ENCODE measurements at regions not wholly inside any gene's neighbourhood (a gene's known extent, or its start where the extent isn't known, plus 50 kb on each side); places are given as distances from the start of the nearest gene placed in this dataset.
"Not testable (repeated sequence)": the region's sequence is repeated elsewhere in the genome, so short reads cannot be mapped to it uniquely, and the experiment has no call there.

DNA sequence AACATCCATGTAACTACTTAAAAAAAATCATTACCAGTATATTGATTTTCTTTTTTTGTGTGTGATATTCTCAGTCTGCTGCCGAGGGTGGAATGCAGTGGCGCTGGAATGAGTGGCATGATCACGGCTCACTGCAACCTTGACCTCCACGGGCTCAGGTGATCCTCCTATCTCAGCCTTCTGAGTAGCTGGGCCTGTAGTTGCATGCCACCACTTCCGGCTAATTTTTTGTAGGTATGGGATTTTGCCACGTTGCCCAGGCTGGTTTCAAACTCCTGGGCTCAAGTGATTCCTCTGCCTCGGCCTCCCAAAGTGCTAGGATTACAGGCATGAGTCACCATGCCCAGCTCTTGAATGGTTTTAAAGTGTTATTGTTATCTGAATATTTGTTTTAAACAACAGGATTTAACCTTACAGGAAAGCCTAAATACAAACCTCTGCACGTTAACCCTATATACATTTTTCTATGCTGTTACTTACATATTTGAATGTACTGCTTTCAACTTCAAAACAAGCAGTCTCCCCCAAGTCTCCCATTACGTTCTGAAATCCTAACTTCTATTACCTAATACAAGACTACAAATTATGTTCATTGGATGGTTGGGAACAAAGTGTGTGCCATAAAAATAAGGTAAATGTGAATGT is 61.7 kb downstream of the KPNA2 start:
- DNase-seq (ENCODE audit: low spot score) = no peak

DNA sequence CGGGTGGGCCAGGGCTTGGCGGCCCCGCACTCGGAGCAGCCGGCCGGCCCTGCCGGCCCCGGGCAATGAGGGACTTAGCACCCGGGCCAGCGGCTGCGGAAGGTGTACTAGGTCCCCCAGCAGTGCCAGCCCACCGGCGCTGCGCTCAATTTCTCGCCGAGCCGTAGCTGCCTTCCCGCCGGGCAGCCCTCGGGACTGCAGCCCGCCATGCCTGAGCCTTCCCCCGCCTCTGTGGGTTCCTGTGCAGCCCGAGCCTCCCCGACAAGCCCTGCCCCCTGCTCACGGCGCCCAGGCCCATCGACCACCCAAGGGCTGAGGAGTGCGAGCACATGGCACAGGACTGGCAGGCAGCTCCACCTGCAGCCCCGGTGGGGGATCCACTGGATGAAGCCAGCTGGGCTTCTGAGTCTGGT is 63.8 kb downstream of the KPNA2 start:
- DNase-seq (ENCODE audit: low spot score) = not testable (repeated sequence)

DNA sequence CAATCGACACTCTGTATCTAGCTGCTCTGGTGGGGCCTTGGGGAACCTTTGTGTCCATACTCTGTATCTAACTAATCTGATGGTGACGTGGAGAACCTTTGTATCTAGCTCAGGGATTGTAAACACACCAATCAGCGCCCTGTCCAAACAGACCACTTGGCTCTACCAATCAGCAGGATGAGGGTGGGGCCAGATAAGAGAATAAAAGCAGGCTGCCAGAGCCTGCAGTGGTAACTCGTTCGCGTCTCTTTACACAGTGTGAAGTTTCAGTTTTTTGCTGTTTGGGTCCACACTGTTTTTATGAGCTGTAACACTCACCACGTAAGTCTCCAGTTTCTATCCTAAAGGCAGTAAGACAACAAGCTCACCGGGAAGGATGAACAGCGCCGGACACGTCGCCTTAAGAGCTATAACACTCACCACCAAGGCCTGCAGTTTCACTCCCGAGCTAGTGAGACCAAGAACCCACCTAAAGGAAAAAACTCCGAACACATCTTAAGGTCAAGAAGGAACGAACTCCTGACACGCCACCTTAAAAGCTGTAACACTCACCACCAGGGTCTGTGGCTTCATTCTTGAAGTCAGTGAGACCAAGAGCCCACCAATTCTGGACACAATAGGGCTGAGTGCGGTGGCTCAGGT is 64.6 kb downstream of the KPNA2 start:
- no peak for DNase-seq (ENCODE audit: low spot score)

DNA sequence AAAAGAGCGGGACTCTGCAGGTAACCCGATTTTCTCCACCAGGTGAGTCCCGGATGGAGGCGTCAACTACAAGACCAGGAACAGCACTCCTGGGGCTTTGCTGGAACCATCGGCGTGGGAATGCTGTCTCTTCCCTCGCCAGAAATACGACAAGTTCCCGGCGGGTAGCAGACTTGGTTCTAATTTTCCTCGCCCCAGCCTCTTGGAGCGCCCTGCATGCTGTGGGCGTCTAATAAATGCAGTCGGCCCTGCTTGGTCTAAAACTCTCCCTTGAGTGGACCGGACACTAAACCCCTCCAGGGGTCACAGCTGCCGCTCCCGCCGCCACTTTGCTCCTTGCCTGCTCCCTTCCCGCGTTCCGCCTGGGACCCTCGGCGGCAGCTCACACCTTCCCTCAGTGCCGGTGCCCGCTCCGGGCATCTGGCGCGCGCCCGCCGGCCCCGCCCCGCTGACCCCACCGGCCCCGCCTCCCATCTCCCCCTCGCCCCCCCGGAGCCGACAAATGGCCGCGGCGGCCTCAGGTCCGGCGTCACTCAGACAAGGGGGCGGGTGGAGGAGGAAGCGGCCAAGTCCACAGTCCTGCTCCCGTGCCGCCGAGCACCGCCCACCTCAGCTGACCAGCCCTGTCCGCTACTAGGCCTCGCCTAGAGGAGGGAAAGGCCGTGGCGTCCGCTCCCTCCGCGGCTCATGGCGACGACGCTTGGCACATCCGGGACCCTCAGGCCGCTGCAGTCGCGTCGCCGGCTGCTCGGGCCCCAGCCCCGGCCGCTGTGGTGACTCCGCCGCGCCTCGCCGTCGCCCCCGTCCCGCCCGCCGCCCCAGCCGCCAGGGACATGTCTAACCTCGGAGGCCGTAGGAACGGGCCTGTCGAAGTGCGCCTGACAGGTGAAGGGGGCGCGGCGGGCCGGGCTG is 65.8 kb downstream of the KPNA2 start:
- DNase-seq (ENCODE audit: low spot score) = peak; percentile 85

DNA sequence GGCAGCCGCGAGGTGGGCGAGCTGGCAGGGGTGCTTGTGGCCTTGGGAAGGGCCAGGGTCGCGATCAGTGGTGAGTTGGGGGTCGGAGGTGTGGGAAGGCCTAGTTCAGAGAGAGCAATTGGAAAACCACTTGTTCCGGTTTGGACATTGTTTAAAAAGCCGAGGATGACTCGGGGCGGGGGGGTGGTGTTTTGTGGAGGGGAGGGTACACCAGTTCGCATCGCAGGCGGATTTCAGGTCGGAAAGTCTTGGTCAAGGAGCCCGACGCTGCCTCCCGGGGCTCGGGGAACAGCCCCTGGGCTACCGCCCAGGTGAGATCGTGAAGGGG is 66.4 kb downstream of the KPNA2 start:
- peak; percentile 10 for DNase-seq (ENCODE audit: low spot score)

DNA sequence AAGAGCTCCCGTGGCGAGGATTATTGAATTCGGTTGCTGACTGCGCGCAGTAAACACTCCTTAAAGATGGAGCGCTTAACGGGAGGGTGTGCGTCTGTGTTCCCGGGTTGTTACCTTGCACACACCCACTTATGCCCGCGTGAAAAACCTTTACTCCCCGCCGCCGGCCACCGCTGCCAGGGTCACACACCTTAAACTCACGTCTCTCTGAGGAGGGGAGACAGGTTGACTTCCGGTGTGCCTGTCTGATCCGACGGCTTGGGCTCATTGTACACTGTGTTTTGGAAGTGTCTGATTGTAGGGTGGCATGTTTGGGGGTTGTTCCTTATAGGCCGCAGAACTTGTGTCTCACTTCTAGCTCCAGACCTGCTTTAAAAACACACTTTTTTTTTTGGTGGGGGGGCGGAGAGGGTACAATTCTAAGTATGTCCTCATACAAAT is 66.8 kb downstream of the KPNA2 start:
- no peak for DNase-seq (ENCODE audit: low spot score)

DNA sequence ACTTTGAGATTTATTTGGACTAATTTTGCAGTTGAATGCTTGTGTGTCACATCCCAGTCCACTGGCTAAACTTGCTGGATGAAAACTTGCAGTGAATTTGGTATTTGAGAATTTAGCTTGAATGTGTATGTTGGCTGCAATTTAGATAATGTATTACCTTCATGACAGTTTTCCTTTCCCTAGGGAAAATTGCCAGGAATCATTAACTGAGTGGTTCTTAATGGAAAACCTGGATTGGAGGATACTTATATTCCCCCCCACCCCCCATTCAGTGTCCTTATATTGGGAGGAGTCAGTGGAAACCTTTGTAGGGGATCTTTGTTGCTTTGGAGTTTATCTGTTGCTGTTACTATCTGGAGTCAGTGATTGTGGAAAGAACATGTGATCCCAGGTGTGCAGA is 67.6 kb downstream of the KPNA2 start:
- DNase-seq (ENCODE audit: low spot score) = peak; percentile 6

DNA sequence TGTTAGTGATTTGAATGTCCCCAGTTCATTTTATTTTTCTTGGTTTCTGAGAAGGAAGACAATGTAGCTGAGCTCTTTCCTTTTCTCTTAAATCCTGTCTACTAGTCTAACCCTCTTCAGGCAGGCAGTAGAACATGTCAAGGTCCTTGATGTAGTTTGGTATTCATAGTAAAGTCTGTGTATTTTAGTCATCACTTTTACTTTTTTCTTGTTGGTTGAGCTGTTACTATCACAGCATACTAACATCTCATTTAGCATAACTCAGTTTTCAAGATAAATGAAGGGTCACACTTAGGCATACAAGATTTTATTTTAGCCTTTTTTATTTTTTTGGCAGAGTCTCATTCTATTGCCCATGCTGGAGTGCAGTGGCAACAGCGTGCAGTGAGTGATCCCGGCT is 70.5 kb downstream of the KPNA2 start:
- no peak for DNase-seq (ENCODE audit: low spot score)

DNA sequence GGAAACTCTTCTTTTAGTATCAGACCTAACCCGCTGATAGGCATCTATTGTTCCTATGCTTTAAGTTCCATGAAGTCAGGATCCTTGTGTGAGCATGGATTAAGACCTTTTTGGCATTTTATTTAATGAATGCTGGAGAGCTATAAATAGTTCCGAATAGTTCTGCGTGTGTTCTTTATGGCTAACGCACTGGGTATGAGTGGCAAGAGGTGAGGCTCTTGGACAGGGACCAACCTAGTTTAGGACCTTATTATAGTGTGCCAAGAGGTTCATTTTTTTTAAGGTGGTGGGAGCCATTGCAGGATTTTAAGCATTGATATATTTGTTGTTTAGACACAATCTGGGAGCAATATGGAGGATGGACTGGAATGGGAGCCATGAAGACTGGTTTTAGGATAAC is 71.8 kb downstream of the KPNA2 start:
- no peak for DNase-seq (ENCODE audit: low spot score)

DNA sequence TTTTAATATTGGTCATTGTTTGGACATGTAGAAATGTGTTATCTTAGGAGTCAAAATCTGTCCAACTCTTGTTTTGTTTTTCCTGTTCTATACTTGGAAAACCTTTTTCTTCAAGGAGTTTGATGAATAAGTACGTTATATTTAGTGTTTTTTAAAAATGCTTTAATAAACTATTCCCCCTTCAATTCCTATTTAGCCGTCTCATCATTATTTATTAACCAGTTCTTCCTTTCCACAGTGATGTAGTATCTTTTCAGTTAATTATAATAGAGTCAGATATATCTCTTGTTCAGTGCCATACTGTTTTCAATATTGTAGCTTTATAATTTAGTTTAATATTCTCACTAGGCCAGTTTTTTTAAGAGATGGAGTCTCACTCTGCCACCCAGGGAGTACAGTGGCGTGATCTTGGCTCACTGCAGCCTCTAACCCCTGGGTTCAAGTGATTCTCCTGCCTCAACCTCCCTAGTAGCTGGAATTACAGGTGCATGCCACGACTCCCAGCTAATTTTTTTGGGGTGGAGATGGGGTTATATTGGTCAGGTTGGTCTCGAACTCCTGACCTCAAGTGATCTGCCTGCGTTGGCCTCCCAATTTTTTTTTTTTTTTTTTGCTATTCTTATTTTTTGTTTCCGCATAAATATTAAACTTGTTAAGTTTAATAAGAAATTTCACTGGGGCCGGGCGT is 72.9 kb downstream of the KPNA2 start:
- DNase-seq (ENCODE audit: low spot score) = no peak

DNA sequence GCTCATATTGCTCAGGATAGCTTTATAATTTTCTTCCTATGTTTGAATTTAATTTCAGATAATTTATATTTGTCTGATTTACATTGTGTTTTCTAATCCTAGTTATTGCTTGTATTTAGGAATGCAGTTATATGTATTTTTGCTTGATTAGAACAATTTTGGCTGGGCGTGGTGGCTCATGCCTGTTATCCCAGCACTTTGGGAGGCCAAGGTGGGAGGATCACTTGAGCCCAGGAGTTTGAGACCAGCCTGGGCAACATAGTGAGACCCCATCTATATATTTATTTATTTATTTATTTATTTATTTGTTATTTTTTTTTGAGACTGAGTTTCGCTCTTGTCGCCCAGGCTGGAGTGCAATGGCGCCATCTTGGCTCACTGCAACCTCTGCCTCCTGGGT is 73.9 kb downstream of the KPNA2 start:
- not testable (repeated sequence) for DNase-seq (ENCODE audit: low spot score)

DNA sequence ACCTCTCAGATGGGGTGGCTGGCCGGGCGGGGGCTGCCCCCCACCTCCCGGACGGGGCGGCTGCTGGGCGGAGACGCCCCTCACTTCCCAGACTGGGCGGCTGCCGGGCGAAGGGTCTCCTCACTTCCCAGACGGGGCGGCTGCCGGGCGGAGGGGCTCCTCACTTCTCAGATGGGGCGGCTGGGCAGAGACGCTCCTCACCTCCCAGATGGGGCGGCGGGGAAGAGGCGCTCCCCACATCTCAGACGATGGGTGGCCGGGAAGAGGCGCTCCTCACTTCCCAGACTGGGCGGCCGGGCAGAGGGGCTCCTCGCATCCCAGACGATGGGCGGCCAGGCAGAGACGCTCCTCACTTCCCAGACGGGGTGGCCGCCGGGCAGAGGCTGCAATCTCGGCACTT is 80.7 kb downstream of the KPNA2 start:
- not testable (repeated sequence) for DNase-seq (ENCODE audit: low spot score)

DNA sequence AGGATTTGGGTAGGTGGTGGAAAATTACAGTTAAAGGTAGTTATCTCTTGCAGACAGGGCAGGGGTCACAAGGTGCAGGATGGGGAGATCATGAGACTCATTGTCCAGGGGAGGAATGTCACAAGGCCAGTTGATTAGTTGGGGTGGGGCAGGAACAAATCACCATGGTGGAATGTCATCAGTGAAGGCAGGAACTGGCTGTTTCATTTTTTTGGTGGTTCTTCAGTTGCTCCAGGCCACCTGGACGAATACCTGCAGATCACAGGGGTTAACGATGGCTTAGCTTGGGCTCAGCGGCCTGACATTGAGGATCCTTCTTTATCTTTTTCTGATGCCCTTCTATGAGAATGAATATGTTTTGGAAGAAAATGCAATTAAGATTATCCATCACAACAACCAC is 87.1 kb downstream of the KPNA2 start:
- DNase-seq (ENCODE audit: low spot score) = no peak

DNA sequence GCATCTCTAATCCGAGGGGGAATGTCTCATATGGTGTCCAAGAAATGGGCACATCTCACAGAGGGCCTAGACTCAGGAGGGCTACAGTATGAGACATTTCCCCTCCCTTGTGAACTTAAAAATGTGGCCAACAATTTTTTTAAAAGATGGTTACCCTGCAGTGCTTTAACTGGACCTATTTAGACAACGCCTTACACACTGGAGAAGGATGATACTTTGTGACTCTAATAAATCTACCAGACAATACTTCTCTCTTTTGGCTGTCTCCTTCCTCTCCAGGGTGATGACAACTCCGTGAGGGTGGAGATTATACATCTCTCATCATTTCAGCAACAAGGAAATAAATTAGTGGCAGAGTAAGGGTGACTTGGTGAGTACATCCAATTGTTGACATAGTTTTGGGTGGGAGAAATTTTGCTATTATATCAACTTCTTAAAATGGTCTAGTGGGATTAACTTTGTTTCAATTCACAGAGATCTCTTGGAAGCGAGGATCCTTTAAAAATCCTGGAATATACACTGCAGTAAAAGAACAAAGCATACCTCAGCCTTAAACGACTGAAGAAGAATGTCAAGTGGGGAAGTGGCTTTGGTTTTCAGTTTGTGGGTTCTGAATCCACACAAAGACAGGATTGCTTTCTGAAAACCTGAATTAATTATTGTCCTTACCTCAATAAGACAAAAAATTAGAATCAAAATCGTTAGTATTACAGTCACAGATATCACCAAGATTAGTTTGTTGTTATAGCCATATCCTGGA is 89.8 kb downstream of the KPNA2 start:
- DNase-seq (ENCODE audit: low spot score) = no peak

DNA sequence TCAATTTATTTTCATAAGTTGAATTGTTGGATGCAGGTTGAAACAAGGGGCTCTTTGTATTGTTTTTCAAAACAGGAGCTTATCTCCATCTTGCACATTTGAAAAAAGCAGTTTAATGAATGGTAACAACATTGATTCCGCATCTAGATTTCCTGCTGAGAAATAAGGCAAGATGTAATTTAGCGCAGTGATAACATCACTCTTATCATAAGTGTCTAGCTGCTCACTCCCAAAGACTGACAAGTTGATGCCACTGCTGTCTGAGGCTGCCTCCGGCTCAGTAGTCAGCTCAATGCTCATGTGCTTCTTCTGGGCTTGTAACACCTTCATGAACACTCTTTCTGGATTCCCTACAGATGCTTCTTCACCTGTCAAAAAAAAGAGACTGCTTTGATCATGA is 92.4 kb downstream of the KPNA2 start:
- no peak for DNase-seq (ENCODE audit: low spot score)

DNA sequence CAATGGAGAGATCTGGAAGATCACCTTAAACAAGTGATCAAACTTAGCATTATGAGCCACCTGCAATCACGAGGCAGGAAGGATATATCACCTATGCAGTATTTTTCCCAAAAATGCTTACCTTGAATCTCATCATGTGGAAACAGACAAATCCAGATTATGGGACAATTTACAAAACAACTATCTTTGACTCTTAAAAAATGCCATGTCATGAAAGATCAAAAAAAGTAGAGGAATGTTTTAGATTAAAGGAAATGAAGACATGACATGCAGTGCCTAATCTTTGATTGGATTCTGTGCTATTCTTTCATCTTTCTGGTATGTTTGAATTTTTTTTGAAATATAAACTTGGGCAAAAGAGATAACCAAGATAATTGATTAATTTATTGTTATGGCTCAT is 95.9 kb downstream of the KPNA2 start:
- DNase-seq (ENCODE audit: low spot score) = no peak

DNA sequence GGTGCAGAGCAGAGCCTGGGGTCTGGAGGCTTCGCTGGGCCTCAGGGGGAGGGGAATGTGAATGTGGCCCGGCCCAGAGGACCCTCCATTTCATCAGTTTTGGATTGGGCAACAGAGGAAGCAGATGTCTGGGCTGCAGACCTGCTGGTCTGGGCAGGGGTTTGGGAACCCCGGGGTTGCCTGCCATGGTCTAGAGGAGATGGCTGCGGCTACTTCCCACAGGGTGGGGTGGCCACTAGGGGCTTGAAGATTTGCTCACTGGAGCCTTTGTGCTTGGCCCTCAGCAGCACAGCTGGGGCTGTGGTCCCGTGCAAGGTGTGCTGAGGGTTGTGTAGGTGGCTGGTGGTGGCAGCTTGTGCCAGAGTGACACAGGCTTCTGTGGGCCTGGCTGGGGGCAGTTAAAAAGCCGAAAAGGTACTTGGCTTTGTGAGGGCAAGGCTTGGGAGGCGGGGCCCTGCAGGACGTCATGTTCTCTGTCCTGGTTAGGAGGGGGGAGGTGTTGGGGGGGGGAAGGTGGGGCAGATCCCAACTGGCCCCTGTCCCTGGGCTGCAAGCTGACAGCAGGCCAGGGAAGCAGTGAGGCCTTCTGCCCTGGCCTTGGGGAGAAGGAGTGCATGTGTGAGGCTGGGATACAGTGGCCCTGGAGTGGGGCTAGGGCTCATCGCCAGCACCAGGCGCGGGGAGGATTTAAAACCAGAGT is 98.0 kb downstream of the KPNA2 start:
- no peak for DNase-seq (ENCODE audit: low spot score)

DNA sequence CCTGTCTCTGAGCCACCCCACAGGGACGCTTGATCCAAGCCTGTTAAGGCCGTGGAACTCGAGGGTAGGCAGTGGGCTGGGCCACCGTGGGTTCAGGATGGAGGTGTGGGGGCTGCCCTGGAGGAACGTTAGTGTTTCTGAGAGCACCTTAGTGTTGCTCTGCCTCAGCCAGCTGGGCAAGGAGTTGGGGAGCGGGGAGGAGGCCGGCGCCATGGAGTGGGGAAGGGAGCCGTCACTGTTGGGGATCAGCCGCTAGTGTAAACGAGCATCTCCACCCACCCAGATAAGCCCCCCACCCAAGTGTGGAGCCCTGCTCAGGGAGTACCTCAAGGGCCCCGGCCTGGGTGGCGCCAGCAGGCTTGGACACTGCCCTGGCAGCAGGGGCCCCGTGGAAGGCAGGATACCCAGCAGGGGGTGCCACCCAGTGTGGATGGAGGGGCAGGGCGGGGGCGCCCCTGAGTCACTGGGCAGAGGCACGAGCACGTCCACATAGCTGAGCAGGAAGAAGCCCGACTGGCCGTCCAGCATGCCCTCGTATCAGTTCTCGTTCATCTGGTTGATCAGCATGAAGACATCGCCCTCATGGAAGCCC is 98.6 kb downstream of the KPNA2 start:
- no peak for DNase-seq (ENCODE audit: low spot score)

DNA sequence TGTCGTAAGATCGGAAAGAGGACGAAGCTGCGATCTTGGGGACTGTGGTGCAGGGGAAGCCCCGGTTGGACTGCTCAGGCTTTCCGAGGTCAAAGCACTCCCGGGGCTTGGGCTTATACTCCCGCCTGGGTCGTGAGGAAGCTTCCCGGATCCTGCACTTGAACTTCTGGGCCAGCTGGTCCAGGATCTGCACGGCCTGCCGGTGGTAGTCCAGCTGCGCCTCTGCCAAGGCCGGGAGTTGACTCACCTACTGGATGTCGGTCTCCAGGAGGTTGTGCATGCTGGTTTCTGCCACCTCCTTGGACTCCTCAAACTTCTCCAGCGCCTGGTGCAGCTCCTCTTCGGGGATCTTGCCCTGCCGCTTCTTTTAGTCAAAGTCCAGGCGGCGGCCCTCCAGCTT is 99.2 kb downstream of the KPNA2 start:
- DNase-seq (ENCODE audit: low spot score) = no peak

DNA sequence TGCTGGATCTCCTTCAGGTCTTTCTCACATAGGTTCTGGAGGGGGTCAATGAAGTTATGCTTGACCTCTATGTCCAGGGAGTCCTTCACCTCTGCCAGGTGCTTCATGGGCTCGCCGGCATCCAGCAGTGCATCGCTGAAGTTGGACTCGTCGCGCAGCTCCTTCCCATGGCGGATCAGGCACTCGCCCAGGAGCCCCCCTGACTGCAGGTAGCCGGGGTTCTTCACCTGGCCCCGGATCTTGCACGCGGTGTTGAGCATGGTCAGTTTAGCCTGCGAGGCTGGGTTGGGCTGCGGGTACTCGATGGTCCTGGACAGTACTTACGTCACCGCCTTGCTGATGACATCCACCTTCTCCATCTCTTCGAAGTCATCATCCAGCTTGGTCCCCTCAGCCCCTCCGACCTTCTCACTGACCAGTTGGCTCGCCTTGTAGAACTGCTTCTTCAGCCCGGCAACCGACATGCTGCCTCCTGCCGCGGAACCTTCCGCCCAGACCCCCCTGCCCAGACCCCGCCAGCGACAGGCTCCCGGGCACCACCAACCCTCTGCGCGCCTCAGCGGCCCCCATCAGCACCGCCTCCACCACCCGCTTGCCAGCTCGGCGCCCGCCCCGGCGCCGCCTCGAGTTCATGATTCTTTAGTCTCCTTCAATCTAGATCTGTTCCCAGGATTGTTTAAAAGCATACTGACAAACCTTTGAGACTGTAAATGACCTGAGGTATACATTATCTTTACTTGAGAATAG is 99.8 kb downstream of the KPNA2 start:
- DNase-seq (ENCODE audit: low spot score) = no peak
